Stimulated activated CD4-positive, alpha-beta T cell treated with anti-CD3 and anti-CD28 coated beads, Interleukin-2, amount 100 ng/mL, for 4 hours (primary cell): ENCODE measurements at regions not wholly inside any gene's neighbourhood (a gene's known extent, or its start where the extent isn't known, plus 50 kb on each side); places are given as distances from the start of the nearest gene placed in this dataset.
"Not testable (repeated sequence)": the region's sequence is repeated elsewhere in the genome, so short reads cannot be mapped to it uniquely, and the experiment has no call there.

Experiments
- DNase-seq: peaks from one replicate; pipeline ENCODE4 v3.0.0-alpha.2; 2020; ENCODE audit warnings: low read depth

DNA sequence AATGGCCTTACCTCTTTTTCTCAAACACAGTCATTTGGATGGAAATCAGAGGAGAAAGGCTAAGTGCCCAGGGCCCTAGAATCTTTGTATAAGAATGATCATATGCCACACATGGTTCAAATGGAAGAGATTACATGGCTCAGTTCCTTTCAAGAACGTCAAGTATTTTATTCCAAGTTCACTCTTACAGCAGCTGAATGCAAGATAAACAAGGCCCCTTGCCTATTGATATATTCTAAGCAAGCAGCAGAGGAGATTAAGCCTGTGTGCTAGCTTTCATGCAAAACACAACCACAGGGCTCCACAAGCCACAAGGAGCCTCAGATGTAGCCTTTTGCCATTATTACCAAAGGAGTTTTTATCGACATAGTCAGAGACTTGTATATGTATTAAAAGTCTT, 55.3 kb upstream of the SLCO6A1 start:
- DNase-seq: no peak

- DNase-seq: no peak
Observed at GRCh38 chr5:102554728-102555127, 55.9 kb upstream of the SLCO6A1 start.

DNA sequence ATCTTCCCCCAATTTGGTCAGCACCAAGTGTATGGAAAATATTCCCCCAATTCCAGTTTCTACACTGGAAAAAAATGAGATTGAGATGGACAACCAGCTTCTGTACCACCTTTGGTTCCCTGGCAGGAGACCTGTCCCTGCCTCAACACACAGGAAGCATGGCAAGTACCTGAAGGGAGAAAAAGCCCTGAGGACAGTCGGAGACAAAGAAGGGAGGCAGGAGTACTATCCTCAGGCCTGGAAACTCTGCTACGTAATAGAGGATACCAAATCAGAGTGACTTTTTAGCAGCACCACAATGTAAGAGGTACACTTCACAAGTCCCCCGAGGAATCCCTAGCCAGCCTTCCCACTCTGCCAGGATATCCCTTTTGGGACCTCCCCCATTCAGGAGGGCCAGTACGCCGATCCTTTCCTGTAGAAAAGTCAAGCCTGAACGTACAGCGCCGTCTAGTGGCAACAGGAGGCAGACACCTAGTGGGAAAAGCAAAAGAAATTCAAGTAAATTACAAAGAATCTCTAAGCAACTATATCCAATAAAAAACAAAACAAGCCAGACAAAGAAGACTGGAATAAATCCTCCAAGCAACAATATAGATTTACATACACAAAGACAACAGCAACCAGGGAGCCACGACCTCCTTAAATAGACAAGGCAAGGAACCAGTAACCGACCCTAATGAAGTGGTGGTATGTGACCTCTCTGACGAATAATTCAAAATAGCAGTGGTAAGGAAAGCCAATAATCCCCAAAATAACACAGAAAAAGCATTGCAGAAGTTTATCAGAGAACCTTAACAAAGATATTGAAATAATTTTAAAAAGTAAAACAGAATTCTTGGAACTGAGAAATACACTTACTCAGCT, 63.3 kb upstream of the SLCO6A1 start:
- no peak for DNase-seq

DNA sequence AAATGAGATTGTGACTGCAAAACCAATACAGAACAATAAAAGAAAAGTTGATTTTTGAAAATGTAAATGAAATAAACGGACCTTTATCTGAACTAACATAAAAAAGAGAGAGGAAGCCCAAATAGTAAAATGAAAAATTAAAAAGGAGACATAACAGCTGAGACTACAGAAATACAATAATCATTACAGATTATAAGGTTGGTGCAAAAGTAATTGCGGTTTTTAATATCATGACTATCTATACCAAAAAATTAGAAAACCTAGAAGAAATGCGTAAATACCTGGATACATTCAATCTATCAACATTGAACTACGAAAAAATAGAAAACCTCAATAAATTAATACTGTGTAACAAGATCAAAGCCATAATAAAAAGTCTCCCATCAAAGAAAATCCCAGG, 71.9 kb upstream of the SLCO6A1 start:
- DNase-seq: no peak

DNA sequence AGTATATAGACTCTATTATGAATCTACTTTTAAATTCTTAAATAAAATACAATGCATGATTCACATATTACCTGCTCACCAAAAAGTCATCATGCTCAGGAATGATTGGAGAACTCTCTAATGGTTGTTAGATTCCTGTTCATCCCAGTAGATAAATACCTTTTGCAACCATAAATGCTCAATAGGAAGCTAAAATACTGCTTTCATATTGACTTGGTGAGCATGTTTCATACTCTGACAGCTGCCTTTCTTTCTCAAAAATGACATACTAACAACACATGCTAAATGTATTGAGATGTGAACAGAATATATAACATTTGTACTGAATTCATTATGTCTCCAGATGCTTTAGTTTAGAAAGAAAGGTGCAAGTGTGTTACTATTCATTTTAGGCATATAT, 79.6 kb upstream of the SLCO6A1 start:
- no peak for DNase-seq

DNA sequence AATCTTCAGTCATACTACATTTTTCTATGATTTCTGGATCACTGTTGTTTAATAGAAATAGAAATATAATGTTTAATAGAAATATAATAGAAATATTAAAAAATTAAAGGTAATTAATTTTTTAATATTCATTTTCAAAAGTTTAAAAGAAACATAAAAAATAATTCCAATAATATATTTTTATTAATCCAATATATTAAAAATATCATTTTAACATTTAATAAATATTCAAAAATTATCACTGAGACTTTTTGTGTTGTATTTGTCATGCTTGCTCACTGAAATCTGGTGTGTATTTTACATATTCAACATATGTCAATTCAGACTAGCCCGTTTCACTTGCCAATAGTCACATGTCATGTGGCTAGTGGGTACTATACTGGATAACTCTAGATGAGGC, 80.6 kb upstream of the SLCO6A1 start:
- no peak for DNase-seq

GRCh38 chr5:102581011-102581410, 82.2 kb upstream of the SLCO6A1 start:
- no peak for DNase-seq

DNA sequence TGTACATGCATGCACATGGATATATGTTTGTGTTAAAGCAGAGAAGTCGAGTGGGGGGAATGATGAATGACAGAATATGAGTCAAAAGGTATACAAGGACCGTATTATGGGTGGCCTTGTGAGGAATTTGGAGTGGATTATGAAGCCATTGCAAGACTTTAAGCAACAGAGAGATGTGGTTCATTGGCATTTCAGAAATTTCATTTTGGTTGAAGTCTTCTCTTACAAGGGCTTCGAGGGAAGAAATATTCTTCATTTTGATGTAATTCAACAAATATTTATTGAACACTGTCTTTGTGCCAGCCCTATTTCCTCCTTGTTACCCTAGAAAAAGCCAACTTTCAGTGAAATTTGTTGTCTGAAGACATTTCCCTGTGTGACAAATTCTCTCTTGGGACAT, 83.9 kb upstream of the SLCO6A1 start:
- DNase-seq: no peak

DNA sequence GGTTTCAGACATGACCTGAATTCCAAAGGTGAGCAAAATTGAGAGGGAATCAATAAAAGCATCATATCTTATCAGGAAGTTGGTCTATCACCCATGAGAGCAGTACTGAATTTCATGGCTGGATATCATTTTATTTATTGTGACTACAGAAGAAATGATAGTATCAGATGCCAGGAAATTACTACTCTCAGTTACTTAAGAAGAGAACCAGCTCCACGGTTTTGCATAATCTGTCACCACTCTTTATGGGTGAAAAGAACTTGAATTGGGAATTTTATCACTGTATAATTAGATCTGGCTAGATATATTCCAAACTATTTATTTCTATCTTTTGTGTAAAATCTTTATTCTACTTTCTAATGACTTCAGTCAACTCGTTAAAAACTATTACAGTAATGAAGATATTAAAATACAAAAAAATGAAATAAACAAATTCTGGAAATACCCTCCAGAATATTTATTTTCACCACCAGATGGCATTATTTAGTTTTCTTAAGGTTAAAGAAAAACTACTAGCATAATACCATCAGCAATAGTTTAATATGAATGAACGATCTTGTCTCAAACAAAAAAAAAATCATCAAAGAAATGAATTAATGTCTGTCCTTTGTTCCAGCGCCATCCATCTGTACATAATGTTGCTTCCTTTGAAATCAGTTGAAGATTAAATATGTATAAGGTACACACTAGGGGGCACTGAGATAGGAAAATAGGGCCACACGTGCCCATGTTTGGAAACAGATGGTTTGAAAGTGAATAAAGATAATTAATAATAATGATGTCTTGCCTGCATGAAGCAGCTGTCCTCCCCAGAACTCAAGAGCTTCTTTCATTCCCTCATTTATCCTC, 84.7 kb upstream of the SLCO6A1 start:
- no peak for DNase-seq

DNA sequence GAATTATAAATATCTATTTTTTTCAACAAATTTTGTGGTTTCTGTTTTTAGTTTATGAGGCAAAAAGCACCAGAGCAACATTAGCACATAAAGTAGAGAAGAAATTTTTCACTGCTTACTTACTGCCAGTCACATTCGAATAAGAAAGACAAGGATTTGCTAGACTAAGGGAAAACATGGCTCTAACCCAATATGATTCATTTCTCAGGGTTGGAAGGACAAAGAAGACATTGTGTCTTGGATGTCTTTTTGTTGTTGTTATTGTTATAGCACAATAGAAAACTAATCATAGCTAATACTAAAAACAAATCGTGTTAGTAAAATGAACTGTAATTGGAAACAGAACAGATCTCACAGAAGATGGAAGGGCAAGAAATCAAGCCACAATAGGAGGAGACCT, 90.9 kb upstream of the SLCO6A1 start:
- no peak for DNase-seq

- DNase-seq: no peak
Observed at GRCh38 chr5:102590467-102590866, 91.7 kb upstream of the SLCO6A1 start.

DNA sequence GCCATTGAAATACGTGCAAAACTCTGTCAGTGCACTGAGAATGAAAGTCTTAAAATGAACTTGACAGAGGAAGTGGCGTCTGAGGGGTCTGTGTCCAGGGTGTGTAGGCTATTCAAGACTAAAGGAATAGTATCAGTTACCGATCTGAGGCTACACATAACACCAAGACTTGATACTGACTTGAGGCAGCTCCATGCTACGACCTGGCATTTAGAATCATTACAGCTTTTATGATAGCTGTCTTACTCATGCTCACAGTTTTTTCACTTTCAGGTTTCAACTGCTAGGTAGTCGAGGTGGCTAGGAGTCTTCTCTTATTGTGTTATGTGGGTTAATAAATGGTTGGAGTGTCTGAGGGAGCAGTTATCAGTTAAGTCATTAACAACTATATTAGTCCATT, 92.8 kb upstream of the SLCO6A1 start:
- DNase-seq: no peak

DNA sequence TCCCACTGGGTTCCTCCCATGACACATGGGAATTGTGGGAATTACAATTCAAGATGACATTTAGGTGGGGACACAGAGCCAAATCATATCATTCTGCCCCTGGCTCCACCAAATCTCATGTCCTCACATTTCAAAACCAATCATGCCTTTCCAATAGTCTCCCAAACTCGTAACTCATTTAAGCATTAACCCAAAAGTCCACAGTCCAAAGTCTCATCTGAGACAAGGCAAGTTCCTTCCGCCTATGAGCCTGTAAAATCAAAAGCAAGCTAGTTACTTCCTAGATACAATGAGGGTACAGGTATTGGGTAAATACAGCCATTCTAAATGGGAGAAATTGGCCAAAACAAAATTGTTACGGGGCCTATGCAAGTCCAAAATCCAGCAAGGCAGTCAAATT, 93.8 kb upstream of the SLCO6A1 start:
- not testable (repeated sequence) for DNase-seq

GRCh38 chr5:102594192-102594591, 95.4 kb upstream of the SLCO6A1 start:
- DNase-seq: no peak

- no peak for DNase-seq
Observed at GRCh38 chr5:102595332-102595731, 96.5 kb upstream of the SLCO6A1 start.

DNA sequence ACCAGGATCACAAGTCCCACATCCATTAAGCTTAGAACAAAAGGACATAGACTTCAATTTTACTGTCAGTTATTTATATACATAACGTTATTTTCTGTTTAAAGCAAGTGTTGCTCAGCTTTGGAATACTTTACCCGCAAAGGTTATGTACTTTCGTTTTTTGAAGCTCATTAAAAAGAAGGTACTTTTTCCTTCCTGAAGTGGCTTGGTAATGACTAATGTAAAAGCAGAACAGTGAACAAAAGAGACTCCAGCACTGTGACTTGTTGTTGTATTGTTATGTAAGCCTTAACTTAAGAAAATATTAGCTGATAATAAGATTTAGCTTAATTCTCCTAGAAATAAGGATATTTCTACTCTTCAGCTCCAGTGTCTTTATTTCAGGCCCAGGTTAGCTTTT, 97.3 kb upstream of the SLCO6A1 start:
- DNase-seq: no peak

DNA sequence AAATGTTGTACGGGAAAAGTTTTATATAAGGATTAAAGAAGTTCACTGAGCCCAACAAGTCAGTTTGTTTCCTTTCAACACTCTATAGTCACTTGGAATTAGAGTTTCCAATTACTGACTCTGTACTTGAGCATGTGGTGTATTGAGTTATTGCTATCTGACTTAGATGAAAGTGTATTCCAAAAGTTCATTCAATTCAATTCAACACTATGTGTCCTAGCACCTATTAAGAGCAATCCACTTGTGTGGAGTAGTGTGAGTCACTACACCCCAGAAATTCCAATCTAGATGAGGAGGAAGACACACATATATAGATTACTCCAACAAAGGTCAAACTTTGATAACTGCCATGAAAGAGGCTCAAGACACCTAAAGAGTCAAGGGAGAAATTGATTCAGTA, 98.2 kb upstream of the SLCO6A1 start:
- no peak for DNase-seq

DNA sequence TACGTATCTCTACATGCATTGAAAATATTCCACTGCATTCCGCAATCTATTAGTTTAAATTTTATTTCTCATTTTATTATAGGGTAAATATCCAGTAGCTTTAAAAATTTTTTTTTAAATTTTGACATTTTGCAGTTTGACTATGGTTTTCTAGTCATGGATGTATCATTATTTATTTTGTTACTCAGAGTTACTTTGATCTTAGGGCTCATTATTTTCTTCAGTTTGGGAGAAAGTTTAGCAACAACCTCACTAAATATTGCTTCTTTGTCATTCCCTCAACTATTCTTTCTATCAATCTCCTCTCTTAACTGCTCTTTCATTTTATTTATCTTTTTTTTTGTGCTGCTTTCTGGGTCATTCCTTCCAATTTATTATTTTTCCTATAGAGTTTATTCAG, 100.5 kb upstream of the SLCO6A1 start:
- DNase-seq: no peak

DNA sequence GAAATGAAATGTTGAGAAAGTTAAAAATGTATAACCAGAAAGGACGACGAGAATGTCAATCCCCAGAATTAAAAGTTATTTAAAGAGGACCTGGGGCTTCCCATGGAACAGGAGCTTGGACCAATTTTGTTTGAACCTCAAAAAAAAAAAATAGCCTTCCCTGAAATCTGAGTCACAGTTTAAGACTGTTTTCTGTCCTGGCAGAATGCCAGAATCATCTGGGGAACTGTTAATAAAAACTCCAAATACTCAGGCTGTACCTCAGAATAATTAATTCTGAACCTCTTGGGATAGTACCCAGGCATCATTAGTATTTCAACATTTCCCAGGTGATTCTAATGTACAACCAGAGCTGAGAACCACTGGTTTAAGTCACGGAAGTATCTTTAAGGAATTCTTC, 102.2 kb upstream of the SLCO6A1 start:
- no peak for DNase-seq

DNA sequence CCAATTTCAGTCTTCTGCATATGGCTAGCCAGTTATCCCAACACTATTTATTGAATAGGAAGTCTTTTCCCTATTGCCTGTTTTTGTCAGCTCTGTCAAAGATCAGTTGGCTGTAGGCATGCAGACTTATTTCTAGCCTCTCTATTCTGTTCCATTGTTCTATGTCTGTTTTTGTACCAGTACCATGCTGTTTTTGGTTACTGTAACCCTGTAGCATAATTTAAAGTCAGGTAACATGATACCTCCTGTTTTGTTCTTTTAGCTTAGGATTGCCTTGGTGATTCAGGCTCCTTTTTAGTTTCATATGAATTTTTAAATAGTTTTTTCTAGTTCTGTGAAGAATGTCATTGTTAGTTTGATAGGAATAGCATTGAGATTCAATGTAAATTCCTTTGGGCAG, 104.9 kb upstream of the SLCO6A1 start:
- no peak for DNase-seq

DNA sequence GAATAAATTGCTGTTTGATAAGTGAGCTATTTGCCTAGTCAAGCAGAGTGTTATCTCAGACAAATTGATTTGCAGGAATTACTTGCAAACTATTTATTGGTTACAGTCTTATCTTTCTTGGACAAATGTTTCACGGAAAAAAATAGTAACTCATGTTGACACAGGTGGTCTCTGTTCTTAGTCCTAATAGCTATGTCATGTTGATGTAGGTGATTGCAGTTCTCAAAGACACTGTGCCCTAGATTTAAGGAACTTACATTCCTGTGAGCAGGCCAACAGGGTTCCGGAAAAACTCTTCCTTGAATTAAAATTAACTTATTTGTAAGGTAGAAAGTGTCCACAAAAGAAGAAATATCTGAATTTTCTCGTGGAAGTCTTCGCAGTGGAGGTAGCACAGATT, 109.6 kb upstream of the SLCO6A1 start:
- DNase-seq: no peak

- DNase-seq: no peak
Observed at GRCh38 chr5:102611312-102611711, 112.5 kb upstream of the SLCO6A1 start.

GRCh38 chr5:102613661-102614060, 114.9 kb upstream of the SLCO6A1 start:
- DNase-seq: no peak
